Bronchial epithelial cell (primary cell): ENCODE measurements at regions not wholly inside any gene's neighbourhood (a gene's known extent, or its start where the extent isn't known, plus 50 kb on each side); places are given as distances from the start of the nearest gene placed in this dataset.

Source experiments
- DNase-seq: peaks from one replicate; pipeline ENCODE4 v3.0.0-alpha.2; 2010; ENCODE audit warnings: low read depth
- FAIRE-seq: peaks from 2 replicates; lab custom pipeline; 2011; peaks lifted over from hg19 to GRCh38; lab: Jason Lieb, UNC
- H3K27me3 ChIP-seq: 2 replicates; pipeline ENCODE4 v1.5.1; 2011; ENCODE audit warnings: low read length; ENCODE audit not compliant: control insufficient read depth, insufficient read depth
- H3K36me3 ChIP-seq: 2 replicates; pipeline ENCODE4 v1.5.1; 2011; ENCODE audit warnings: low read length; ENCODE audit not compliant: control insufficient read depth, insufficient read depth
- H3K4me3 ChIP-seq: 2 replicates; pipeline ENCODE4 v1.5.1; 2011; ENCODE audit warnings: mild to moderate bottlenecking, low read depth, low read length, control low read depth
- TF ChIP-seq, protein P1 (sequence below): IDR thresholded peaks from 2 replicates; pipeline ENCODE4 v1.5.1; 2011; ENCODE audit warnings: mild to moderate bottlenecking, moderate library complexity, low read length, control low read depth, inconsistent platforms; ENCODE audit not compliant: insufficient read depth, severe bottlenecking

DNA sequence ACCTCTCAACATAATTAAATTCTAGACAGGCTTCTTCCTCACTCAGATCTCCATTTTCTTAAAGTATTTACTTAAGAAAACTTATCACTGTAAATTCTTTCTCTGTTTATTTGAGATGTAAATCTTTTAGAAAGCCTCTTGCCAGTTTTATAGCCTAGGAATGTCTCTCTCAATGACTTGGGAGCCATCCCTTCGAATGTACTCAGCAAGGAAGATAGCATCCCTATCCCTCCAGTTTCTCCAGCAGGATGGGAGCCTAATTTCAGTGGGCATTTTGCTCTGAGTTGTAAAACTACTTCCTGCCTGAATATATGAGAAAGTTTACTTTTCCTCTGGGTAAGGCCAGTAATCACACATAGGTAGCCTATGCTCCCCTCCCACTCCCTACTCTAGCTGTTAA is 558.5 kb upstream of the ARRDC3 start:
- TF ChIP-seq, protein P1, sequence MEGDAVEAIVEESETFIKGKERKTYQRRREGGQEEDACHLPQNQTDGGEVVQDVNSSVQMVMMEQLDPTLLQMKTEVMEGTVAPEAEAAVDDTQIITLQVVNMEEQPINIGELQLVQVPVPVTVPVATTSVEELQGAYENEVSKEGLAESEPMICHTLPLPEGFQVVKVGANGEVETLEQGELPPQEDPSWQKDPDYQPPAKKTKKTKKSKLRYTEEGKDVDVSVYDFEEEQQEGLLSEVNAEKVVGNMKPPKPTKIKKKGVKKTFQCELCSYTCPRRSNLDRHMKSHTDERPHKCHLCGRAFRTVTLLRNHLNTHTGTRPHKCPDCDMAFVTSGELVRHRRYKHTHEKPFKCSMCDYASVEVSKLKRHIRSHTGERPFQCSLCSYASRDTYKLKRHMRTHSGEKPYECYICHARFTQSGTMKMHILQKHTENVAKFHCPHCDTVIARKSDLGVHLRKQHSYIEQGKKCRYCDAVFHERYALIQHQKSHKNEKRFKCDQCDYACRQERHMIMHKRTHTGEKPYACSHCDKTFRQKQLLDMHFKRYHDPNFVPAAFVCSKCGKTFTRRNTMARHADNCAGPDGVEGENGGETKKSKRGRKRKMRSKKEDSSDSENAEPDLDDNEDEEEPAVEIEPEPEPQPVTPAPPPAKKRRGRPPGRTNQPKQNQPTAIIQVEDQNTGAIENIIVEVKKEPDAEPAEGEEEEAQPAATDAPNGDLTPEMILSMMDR, result no peak
- DNase-seq (no peak), FAIRE-seq (no peak)
- Histone ChIP-seq H3K36me3 (no peaks in the 10 kb centered on the region), H3K27me3 (no peaks in the 10 kb centered on the region), H3K4me3 (no peak overlapping the region)

DNA sequence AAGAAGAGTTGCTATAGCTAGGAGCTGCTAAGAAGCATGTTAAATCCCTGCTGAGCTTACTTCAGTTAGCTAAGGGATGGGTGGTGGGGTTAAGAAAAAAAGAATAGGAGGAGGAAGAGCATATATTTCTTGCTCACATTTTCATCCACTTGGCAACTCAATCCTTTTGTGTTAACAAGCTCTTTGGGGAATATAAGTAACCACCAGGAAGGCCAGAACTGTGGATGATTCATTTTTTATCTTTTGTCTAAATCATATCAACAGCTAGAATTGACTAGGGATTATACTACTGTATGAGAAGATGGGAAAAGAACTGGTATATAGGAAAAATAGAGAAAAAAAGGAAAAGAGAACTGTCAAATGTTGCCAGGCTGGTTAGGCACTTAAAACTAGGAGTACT is 555.3 kb upstream of the ARRDC3 start:
- Histone ChIP-seq H3K27me3 (no peaks in the 10 kb centered on the region), H3K36me3 (no peaks in the 10 kb centered on the region), H3K4me3 (no peak overlapping the region)
- TF ChIP-seq, protein P1, result no peak
- no peak for DNase-seq
- FAIRE-seq, result no peak

DNA sequence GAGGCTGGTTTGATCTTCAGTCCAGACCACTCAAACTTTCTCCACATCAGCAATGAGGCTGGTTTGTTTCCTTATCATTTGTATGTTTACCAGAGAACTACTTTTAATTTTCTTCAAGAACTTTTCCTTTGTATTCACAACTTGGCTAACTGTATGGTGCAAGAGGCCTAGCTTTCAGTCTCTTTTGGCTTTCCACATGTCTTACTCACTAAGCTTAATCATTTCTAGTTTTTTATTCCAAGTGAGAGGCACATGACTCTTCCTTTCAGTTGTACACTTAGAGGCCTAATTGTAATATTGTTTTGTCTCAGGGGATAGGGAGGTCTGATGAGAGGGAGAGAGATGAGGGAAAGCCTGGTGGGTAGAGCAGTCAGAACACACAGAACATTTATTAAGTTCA is 554.0 kb upstream of the ARRDC3 start:
- Histone ChIP-seq H3K4me3 (no peak overlapping the region), H3K27me3 (no peaks in the 10 kb centered on the region), H3K36me3 (no peaks in the 10 kb centered on the region)
- TF ChIP-seq, protein P1, result no peak
- FAIRE-seq, result no peak
- DNase-seq, result no peak

DNA sequence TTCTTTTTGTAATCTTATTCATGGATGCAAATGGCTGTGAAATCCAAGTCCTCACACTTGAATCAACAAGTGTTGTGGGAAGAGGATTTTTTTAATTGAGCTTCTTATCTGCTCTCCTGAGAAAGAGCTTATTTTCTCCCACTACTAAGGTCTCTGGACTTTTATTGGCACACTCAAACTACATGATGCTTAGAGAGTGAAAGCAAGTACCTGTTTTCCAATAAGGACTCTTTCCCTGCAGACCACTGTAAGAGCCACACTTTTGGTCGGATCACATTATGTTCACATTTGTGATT is 546.4 kb upstream of the ARRDC3 start:
- DNase-seq (no peak), FAIRE-seq (no peak)
- Histone ChIP-seq H3K36me3 (no peaks in the 10 kb centered on the region), H3K27me3 (no peaks in the 10 kb centered on the region), H3K4me3 (no peak overlapping the region)
- TF ChIP-seq, protein P1, result no peak

DNA sequence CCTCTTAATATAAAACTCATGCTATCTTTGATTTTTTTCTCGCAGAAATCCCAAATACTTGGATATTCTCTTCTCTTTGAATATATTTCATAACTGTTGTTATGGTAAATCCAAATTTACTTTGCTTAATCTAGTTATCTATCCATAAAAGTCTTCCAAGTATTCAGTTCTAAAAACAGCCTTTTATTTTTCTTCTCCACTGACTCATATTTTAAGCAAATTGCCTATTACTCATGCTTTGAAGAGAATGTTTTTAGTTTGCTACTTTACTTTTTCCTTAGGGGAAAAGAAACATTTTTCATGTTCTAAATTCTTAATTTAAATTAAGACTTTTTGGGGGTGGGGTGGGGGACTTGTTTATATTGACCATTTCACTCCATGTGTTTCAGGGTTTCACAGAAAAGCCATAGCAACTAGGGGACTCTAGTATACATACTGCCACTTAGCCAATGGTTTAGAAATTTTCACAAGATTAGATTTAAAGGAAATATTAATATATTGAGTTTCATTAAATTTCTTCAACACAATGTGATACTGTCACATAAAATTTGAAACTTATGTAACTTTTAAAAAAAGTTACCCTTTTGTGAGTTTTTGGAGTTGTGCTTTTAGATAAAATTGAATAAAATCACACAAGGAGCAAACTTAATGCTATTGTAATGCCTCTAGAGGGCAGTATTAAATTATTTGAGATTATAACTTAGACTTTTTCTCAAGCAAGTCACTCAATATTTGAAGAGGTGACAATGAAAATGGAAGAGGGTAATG is 545.8 kb upstream of the ARRDC3 start:
- Histone ChIP-seq H3K27me3 (no peaks in the 10 kb centered on the region), H3K36me3 (no peaks in the 10 kb centered on the region), H3K4me3 (no peak overlapping the region)
- no peak for FAIRE-seq
- TF ChIP-seq, protein P1, result peak; percentile 25
- peak; percentile 51 for DNase-seq

DNA sequence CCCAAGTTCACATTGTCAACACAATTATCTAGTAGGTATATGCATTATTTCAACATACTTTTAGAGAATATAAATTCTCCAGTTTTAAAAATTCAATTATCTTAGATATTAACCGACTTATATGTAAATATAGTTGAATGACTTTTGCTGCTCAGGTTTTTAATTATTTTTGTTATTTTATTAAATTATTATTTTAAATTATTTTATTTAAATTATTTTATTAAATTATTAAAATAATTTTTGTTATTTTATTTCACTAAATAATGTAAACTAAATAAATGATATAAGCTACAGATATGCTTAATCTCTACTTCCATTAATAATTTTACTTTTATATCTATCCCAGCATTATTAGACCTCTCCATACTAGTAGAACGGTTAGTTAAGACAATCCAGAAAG is 544.3 kb upstream of the ARRDC3 start:
- Histone ChIP-seq H3K4me3 (no peak overlapping the region), H3K27me3 (no peaks in the 10 kb centered on the region), H3K36me3 (no peaks in the 10 kb centered on the region)
- TF ChIP-seq, protein P1, result no peak
- FAIRE-seq, result no peak
- DNase-seq, result no peak
